Suprapubic skin (tissue), 4 donors: ENCODE measurements at regions not wholly inside any gene's neighbourhood (a gene's known extent, or its start where the extent isn't known, plus 50 kb on each side); places are given as distances from the start of the nearest gene placed in this dataset.

Experiments used
- DNase-seq, 2 donors: peaks; one replicate each; pipeline ENCODE4 v3.0.0-alpha.2; 2019; ENCODE audit warnings: low spot score in 2 of 2
- H3K27ac ChIP-seq: fragments of 200-600 bp; sonication (generic); one replicate; pipeline ENCODE4 v1.5.1; 2019
- H3K27me3 ChIP-seq: fragments of 200-600 bp; sonication (generic); one replicate; pipeline ENCODE4 v1.5.1; 2019
- H3K36me3 ChIP-seq: fragments of 200-600 bp; sonication (generic); one replicate; pipeline ENCODE4 v1.5.1; 2019
- H3K4me1 ChIP-seq: fragments of 200-600 bp; sonication (generic); one replicate; pipeline ENCODE4 v1.5.1; 2019
- H3K4me3 ChIP-seq: fragments of 200-600 bp; sonication (generic); one replicate; pipeline ENCODE4 v1.5.1; 2019; ENCODE audit warnings: mild to moderate bottlenecking
- H3K9me3 ChIP-seq: fragments of 200-600 bp; sonication (generic); one replicate; pipeline ENCODE4 v1.5.1; 2019
- CTCF ChIP-seq, 2 donors: fragments of 200-600 bp in 1 of 2; fragments of 450-650 bp in 1 of 2; sonication (generic) in 1 of 2; IDR thresholded peaks; one replicate each; pipeline ENCODE4 v1.5.1; 2016 to 2019; ENCODE audit warnings: antibody characterized with exemption in 2 of 2, mild to moderate bottlenecking in 1 of 2, moderate library complexity in 1 of 2
- EP300 ChIP-seq: sonication (generic); formaldehyde crosslinking; IDR thresholded peaks from one replicate; pipeline ENCODE4 v1.6.1; 2017; ENCODE audit warnings: antibody characterized with exemption
- POLR2A ChIP-seq, 2 donors: fragments of 450-650 bp; IDR thresholded peaks; one replicate each; pipeline ENCODE4 v1.6.1; 2017; ENCODE audit warnings: antibody characterized with exemption in 2 of 2, mild to moderate bottlenecking in 2 of 2, moderate library complexity in 2 of 2
- POLR2AphosphoS5 ChIP-seq, 3 donors: sonication (generic); formaldehyde crosslinking; IDR thresholded peaks; one replicate each; pipeline ENCODE4 v1.6.1; 2017; ENCODE audit warnings: antibody characterized with exemption in 3 of 3
- WGBS: methylation state at CpG from one replicate; pipeline ENCODE4 v1.1.5; 2018; 5-methylcytosine and 5-hydroxymethylcytosine counted together

GRCh38 chr6:113631666-113632065 lies 225.5 kb upstream of the MARCKS start:
- no peaks in the 10 kb centered on the region for H3K9me3 ChIP-seq
- no peaks in the 10 kb centered on the region for H3K27me3 ChIP-seq
- TF ChIP-seq CTCF (IDR thresholded peaks at IDR 0.05) (no peak), EP300 (no peak), POLR2AphosphoS5 (IDR thresholded peaks at IDR 0.05) (no peak), POLR2A (IDR thresholded peaks at IDR 0.05) (no peak)
- WGBS, result 55% methylated on average over 3 of the region's 3 CpGs
- peak overlapping the region; percentile 27 for H3K4me3 ChIP-seq
- peaks cover 50% of the 10 kb centered on the region for H3K4me1 ChIP-seq
- H3K27ac ChIP-seq, result peak overlapping the region; percentile 87
- H3K36me3 ChIP-seq, result no peaks in the 10 kb centered on the region
- no peak for DNase-seq

GRCh38 chr6:113632220-113632864 lies 224.8 kb upstream of the MARCKS start:
- peak in 2 of 3 donors; percentile 47 to 50 for TF ChIP-seq POLR2AphosphoS5 (IDR thresholded peaks at IDR 0.05)
- no peak for TF ChIP-seq EP300
- Histone ChIP-seq H3K36me3 (no peaks in the 10 kb centered on the region), H3K4me3 (peak overlapping the region; percentile 27), H3K9me3 (no peaks in the 10 kb centered on the region), H3K27me3 (no peaks in the 10 kb centered on the region), H3K27ac (peak overlapping the region; percentile 87), H3K4me1 (peaks cover 50% of the 10 kb centered on the region)
- 13% methylated on average over 8 of the region's 8 CpGs for WGBS
- peak in 1 of 2 donors; percentile 73 for DNase-seq

GRCh38 chr6:113633638-113634037 lies 223.5 kb upstream of the MARCKS start:
- Histone ChIP-seq H3K4me1 (peaks cover 50% of the 10 kb centered on the region), H3K36me3 (no peaks in the 10 kb centered on the region), H3K27ac (no peak overlapping the region), H3K4me3 (no peak overlapping the region), H3K27me3 (no peaks in the 10 kb centered on the region), H3K9me3 (no peaks in the 10 kb centered on the region)
- DNase-seq, result no peak
- TF ChIP-seq CTCF (IDR thresholded peaks at IDR 0.05), result no peak
- TF ChIP-seq POLR2AphosphoS5 (IDR thresholded peaks at IDR 0.05), result no peak
- no peak for TF ChIP-seq EP300
- TF ChIP-seq POLR2A (IDR thresholded peaks at IDR 0.05), result no peak

GRCh38 chr6:113634352-113635163 lies 222.6 kb upstream of the MARCKS start:
- Histone ChIP-seq H3K4me1 (peaks cover 46% of the 10 kb centered on the region), H3K36me3 (no peaks in the 10 kb centered on the region), H3K27me3 (no peaks in the 10 kb centered on the region), H3K27ac (peak overlapping the region; percentile 46), H3K9me3 (no peaks in the 10 kb centered on the region), H3K4me3 (no peak overlapping the region)
- TF ChIP-seq CTCF (IDR thresholded peaks at IDR 0.05), result no peak
- TF ChIP-seq POLR2A (IDR thresholded peaks at IDR 0.05), result no peak
- no peak for TF ChIP-seq EP300
- TF ChIP-seq POLR2AphosphoS5 (IDR thresholded peaks at IDR 0.05), result no peak
- DNase-seq, result no peak
- 62% methylated on average over 4 of the region's 4 CpGs for WGBS

- no peaks in the 10 kb centered on the region for H3K9me3 ChIP-seq
- TF ChIP-seq EP300, result no peak
- no peak for TF ChIP-seq CTCF (IDR thresholded peaks at IDR 0.05)
- no peak for TF ChIP-seq POLR2A (IDR thresholded peaks at IDR 0.05)
- no peak for TF ChIP-seq POLR2AphosphoS5 (IDR thresholded peaks at IDR 0.05)
- H3K36me3 ChIP-seq, result no peaks in the 10 kb centered on the region
- peak overlapping the region; percentile 46 for H3K27ac ChIP-seq
- 60% methylated on average over 1 of the region's 1 CpG for WGBS
- H3K27me3 ChIP-seq, result no peaks in the 10 kb centered on the region
- no peak overlapping the region for H3K4me3 ChIP-seq
- DNase-seq, result no peak
- peaks cover 40% of the 10 kb centered on the region for H3K4me1 ChIP-seq
Measured at GRCh38 chr6:113635222-113635986, 221.7 kb upstream of the MARCKS start.
